ENCODE measurements at regions not wholly inside any gene's neighbourhood (a gene's known extent, or its start where the extent isn't known, plus 50 kb on each side); places are given as distances from the start of the nearest gene placed in this dataset.

DNA sequence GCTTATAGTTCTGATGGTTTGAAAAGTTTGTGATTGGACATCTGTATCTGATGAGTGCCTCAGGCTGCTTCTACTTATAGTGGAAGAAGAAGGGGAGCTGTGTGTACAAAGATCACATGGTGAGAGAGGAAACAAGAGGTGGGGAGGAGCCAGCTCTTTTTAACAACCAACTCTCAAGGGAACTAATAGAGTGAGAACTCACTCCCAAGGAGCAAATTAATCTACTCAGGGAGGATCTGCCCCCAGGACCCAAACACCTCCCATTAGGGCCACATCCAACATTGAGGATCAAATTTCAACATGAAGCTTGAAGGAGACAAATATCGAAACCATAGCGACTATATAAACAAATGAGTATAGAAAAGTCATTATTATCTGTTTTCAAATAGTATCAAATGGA lies 64.7 kb upstream of the PRLR start:
- TF ChIP-seq, protein P1, sequence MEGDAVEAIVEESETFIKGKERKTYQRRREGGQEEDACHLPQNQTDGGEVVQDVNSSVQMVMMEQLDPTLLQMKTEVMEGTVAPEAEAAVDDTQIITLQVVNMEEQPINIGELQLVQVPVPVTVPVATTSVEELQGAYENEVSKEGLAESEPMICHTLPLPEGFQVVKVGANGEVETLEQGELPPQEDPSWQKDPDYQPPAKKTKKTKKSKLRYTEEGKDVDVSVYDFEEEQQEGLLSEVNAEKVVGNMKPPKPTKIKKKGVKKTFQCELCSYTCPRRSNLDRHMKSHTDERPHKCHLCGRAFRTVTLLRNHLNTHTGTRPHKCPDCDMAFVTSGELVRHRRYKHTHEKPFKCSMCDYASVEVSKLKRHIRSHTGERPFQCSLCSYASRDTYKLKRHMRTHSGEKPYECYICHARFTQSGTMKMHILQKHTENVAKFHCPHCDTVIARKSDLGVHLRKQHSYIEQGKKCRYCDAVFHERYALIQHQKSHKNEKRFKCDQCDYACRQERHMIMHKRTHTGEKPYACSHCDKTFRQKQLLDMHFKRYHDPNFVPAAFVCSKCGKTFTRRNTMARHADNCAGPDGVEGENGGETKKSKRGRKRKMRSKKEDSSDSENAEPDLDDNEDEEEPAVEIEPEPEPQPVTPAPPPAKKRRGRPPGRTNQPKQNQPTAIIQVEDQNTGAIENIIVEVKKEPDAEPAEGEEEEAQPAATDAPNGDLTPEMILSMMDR (conservative IDR thresholded peaks at IDR 0.05; ENCODE audit: low read length): no peak
- no peak overlapping the region for H3K4me3 ChIP-seq (ENCODE audit: low read length)
- DNase-seq (ENCODE audit: low read depth): no peak

DNA sequence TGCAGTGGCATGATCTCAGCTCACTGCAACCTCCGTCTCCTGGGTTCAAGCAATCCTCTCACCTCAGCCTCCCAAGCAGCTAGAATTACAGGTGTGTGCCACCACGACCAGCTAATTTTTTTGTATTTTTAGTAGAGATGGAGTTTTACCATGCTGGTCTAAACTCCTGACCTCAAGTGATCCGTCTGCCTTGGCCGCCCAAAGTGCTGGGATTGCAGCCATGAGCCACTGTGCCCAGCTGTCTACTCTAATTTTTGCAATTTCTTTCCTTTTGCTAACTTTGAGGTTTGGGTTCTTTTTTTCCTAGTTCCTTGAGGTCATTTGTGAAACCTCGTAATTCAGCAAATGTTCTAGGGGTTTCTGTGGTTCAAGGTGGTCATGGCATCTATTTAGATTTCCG lies 63.7 kb upstream of the PRLR start:
- TF ChIP-seq, protein P1 (conservative IDR thresholded peaks at IDR 0.05; ENCODE audit: low read length): no peak
- no peak overlapping the region for H3K4me3 ChIP-seq (ENCODE audit: low read length)
- no peak for DNase-seq (ENCODE audit: low read depth)

DNA sequence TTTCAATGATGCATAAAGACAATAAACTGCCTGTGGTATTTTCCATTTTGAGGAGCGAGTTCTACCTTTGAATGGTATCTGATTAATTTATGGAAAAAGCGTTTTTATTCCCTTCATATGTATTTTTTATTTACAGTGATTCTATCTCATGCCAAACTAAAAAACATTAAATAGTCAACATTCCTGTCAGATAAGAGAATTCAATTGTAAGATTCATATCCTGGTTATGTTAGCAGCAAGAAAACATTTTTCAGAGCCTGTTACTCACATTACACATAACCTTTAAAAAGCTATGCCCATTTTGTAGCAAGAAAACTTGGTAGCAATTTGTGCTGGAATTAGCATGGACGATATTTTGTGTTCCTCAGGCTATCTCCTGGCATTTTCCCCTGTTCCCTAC lies 55.1 kb upstream of the PRLR start:
- no peak overlapping the region for H3K4me3 ChIP-seq (ENCODE audit: low read length)
- DNase-seq (ENCODE audit: low read depth): no peak
- TF ChIP-seq, protein P1 (conservative IDR thresholded peaks at IDR 0.05; ENCODE audit: low read length): no peak

GRCh38 chr5:35285011-35285410 lies 54.7 kb upstream of the PRLR start:
- TF ChIP-seq, protein P1 (conservative IDR thresholded peaks at IDR 0.05; ENCODE audit: low read length): no peak
- DNase-seq (ENCODE audit: low read depth): no peak
- H3K4me3 ChIP-seq (ENCODE audit: low read length): no peak overlapping the region

DNA sequence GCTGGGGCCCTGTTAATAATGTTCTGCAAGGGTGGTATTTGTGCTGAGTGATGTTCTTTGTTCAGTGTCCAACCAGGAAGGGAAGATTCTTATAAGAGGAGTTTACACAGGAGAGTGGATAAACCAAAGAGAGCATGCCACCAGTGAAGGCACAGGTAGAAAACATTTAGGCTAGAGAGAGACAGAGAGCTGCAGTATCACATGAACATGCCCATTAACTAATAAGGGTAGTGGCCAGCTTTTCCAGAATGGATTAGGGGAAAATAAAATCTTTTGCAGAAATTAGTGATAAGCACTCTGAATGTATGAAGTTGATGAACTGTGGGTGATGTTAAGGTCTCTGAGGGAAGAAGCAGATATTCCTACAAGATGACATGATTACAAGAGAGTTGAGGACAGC lies 54.1 kb upstream of the PRLR start:
- no peak for DNase-seq (ENCODE audit: low read depth)
- TF ChIP-seq, protein P1 (conservative IDR thresholded peaks at IDR 0.05; ENCODE audit: low read length): no peak
- H3K4me3 ChIP-seq (ENCODE audit: low read length): no peak overlapping the region

DNA sequence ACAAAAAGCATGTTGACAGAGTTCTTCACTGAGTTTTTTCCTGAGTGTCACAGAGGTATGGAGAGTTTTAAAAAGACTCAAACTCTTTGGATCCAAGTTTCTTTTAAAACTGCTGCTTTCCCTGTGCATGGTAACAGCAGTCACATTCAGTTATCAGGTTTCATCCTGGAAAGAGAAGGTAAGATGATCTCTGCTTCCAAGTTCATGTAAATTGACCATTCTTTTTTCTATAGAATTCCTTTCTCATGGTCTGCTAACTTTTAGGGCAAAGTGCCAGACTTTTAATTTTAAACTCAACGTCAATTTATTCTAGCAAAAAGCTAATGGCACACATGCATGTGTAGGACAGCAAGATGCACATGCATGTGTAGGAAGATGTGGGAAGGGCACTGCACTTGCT lies 52.5 kb upstream of the PRLR start:
- no peak for DNase-seq (ENCODE audit: low read depth)
- TF ChIP-seq, protein P1 (conservative IDR thresholded peaks at IDR 0.05; ENCODE audit: low read length): no peak
- H3K4me3 ChIP-seq (ENCODE audit: low read length): no peak overlapping the region

DNA sequence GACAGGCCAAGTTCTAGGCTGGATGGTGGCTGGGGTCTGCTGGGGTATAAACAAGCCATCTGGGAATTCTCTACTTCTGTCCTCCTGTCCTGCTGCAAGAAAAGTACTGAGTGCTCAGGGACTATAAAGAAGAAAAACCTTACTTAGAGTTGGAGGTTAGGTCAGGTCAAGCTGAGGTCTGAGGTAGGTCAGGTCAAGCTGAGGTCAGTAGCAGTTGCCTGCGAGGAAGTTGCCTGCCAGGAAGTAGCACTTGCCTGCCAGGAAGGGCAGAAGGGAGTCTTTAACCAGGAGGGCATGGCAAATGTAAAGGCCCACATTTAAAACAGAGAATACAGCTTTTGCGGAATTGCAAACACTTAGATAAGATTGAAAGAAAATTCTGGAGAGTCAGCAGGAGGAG lies 51.3 kb upstream of the PRLR start:
- no peak overlapping the region for H3K4me3 ChIP-seq (ENCODE audit: low read length)
- no peak for DNase-seq (ENCODE audit: low read depth)
- TF ChIP-seq, protein P1 (conservative IDR thresholded peaks at IDR 0.05; ENCODE audit: low read length): no peak
